GM21367 (cell line): ENCODE measurements at regions not wholly inside any gene's neighbourhood (a gene's known extent, or its start where the extent isn't known, plus 50 kb on each side); places are given as distances from the start of the nearest gene placed in this dataset.
A peak's percentile ranks its signal among the peaks of the same experiment; 100 is the strongest.

ENCODE experiments used
- ATAC-seq: cut with Tn5 transposase; IDR thresholded peaks from one replicate; pipeline ENCODE4 v1.9.1; 2021; ENCODE audit not compliant: unreplicated experiment

DNA sequence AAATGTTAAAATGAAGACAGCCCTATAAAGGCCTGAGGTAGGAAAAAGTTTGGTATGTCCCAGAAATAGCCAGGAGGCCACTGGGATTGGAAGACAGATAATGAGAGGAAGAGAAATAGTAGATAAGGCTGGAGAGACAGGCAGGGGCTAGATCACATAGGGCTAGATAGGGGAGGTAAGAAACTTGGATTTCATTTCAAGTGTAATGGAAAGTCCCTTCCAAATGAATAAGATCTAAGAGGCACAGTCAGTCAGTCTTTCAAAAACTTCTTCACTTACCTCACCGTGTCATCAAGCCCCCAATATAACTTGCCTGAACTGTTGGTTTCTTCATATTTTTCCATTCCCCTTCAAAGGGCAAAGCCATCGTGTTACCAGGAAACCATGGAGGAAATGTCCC lies 121.8 kb downstream of the SPCS3 start:
- no peak for ATAC-seq

DNA sequence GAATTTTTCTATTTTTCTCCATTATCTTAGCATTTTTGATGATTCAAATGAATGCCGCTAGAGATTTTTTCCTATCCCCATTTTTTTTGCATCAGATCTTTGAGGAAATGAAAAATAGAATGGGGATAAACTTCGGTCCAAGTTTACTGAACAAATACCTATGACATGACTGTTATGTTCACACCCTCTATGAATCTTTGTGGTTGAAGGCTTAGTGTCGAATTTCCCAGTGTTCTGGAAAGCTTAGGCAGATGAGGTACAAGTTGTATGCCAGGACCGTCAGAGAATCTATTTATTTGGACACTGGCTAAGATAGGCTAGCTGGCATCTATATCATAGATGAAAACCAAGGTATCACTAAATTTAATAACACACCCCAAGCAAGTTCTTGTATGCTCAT lies 123.4 kb downstream of the SPCS3 start:
- no peak for ATAC-seq

DNA sequence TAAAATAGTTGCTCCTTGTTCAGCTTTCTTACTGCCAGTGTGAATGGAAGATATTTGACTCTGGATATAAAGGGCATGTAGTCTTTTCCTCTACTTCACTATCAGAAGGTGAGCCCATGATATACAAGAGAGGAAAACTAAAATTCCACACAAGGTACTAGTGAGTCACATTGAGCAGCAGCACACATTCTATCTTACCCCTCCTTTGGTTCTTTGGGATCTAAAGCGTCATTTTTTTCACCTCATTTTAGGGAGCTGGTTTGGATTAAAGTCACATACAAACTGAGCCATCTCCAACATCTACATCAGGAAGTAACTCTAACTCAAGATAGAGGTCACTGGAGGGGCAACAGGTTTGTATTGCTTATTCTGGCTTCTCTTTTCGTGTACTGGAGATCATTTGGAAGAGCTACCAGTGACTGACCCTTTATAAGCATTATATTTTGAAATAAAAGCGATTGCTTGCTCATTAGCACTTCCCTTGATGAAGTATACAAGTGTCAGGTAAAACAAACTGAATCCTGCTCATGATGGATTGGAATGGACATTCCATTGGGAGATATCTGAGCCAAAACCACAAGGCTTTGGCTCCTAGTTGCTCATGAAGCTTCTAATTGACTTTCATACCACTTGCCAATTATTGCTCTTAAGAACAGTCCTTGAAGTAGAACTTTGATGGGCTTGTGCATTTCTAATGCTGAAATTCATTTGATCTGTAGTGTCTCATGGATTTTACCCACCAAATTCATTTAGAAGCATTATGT lies 124.1 kb downstream of the SPCS3 start:
- ATAC-seq: no peak

DNA sequence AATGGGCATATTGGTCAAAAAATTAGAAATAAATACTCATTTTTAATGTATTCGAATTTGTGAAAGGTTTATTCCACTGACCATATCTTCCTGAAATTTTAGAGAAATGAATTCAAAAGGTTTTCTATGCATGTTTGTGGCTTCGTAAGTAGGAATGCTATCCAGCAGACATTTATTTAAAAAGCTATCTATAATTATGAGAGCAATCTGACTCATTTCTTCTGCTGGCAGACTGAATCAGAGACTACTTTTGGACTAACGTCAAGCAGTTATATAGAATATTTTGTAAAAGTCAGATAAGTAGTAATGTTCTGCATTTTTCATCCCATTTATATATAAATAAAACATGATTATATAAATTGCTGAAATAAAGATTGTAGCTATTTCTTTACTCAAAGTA lies 125.0 kb downstream of the SPCS3 start:
- no peak for ATAC-seq

DNA sequence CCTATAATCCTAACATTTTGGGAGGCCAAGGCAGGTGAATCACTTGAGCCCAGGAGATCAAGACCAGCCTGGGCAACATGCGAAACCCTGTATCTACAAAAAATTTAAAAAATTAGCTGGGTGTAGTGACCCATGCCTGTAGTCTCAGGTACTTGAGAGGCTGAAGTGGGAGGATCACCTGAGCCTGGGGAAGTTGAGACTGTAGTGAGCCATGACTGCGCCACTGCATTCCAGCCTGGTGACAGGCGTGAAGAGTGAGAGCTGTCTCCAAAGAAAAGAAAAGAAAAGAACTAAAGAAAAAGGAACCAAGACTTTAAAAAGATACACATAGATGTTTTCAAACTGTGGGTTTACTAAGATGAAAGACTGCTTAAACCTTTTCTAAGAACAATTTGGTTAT lies 129.0 kb downstream of the SPCS3 start:
- no peak for ATAC-seq

DNA sequence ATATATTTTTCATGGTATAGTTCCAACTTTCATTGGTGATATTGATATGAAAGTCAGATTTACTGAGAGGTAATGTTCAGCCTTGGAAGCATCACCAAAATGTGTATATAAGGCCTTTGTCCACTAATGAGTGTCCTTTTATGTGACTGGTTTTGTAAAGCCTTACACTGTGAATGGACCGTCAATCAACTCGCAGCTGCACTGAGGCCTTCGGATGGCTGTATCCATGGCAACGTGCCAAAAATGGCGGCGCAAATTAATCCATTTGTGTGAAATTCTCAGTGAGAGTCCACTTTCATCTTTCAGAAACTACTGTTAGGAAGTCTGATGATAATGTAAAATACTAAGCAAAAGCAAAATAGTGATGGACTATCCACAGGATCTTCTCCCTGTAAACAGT lies 131.7 kb downstream of the SPCS3 start:
- no peak for ATAC-seq

DNA sequence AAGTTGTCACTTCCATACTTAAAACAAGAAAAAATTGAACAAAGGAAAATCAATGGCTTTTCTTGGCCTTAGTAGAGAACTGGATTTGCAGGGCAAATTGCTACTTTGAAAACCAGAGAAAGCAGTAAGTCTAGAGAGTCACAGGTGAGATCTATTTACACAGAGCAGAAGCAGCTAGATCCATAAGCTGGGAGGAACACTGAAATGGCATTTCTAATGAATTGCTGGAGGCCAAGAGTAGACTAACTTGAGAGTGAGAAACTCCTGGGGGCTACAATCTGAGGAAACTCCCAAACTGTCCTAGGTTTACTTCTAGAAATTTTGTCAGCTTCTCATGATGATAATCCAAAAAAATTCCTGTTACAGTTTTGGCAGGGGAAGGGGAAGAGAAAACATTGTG lies 133.3 kb downstream of the SPCS3 start:
- no peak for ATAC-seq

DNA sequence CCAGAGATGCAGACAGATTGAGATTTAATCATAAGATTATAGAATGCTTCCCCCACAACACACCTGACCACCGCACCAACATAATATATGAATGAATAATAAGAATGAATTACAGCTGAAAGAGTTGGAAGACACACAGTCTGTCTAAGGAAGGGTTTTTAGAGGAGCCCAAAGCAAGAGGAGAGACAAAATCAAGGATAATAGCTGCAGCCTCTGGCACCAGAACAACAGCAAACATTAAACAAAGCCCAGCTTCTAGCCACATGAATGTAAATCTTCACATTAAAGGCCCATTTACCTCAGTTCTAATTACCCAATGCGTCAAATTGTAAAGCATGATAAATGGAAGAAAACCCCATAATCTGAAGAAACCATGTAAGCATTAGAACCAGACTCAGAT lies 133.9 kb downstream of the SPCS3 start:
- no peak for ATAC-seq

DNA sequence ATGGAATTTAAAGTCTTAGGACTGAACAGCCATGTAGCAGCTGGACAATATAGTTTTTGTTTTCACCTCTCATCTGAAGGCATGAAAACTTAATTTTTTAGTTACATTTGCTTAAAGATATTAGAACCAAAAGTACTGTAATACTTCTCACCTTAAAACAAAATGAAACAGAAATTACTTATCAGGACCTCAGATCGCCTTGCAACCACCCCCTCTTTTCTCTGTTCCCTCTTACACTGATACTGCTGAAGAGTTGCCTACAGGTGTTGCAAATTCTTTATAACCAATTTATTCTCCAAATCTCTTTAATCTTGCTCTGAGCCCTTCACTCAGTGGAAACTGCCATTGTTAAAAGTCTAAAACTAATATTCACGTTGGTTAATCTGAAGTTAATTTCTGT lies 145.0 kb downstream of the SPCS3 start:
- peak; percentile 99 for ATAC-seq

DNA sequence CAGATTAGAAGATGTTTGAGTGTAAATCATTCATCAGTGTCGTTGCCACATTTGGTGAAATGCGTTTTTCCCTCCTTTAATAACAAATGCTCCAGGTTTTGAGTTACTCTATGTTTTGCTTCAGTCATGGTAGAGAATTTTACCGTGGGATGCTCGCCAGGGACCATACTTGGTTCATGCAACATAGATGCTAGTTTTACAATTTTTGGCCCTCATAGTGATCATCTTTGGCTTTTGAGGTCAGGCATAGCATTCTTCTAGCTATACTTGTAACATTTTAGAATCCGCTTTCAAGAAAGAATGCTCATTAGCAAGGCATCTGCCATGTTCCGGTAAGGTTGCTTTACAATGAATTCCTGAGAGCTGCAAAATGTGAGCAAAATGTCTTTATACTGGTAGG lies 147.2 kb downstream of the SPCS3 start:
- ATAC-seq: no peak

DNA sequence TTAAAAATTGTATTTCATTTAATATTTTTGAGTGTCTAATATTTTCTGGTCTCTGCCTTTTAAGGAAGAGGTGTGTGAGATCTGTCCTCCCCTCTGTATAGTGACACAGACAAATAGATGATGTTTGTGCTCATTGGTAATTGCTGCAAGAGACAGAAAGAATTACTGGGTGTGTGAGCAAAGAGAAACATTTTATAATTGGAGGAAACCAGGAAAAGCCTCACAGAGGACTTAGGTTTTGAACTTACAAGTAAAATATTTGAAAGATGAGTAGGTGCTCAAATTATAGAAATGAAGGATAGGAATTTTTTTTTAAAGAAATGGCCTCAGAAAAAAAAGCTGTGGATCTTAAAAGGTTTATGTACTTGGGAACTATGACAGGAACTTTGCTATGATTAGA lies 149.8 kb downstream of the SPCS3 start:
- no peak for ATAC-seq

DNA sequence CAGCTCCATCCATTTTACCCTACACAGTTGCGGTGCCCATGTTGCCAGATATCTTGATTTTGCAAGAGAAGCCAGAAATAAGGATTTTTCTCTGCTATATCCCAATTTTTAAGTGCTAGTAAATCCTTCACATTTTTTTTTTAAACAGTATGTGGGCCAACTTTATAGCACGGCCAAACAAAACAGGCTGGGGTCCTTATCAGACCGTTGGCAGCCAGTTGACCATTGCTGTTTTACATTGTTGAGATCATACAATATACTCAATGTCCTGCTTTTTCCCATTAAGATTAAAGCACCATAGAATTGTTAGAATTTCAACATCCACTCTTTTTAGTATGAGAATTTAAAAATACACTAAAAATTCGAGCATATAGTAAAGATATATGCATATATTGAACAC lies 150.9 kb downstream of the SPCS3 start:
- no peak for ATAC-seq

DNA sequence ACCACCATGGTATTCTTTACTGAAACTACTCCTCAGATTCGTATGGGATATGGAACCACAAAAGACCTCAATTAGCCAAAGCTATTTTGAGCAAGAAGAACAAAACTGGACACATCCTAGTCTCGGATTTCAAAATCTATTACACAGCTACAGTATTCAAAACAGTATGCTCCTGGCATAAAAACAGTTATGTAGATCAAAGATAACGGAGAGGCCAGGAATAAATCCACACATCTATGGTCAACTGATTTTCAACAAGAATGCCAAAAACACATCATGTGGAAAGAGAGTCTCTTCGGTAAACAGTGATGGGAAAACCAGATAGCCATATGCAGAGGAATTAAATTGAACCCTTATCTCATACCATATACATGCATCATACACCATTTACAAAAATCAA lies 155.3 kb downstream of the SPCS3 start:
- ATAC-seq: no peak

DNA sequence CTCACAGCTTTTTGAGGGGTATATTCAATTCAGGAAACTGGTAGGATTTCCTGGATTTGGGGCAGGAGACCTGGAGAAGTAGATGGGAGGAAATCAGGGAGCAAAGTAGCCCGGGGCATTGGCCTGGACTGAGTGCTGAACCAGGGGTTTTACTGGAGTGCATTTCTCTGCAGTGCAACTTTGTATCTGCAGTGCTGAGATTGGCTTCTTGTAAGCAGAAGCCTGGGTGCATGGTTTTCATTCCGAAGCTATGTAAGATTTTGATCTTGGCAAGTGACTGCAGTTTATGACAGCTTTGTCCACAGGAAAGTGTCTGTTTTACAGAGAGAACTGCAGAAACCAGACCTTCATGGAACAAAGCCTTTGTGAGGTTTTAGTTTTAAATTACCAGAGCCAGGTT lies 158.3 kb downstream of the SPCS3 start:
- ATAC-seq: no peak

DNA sequence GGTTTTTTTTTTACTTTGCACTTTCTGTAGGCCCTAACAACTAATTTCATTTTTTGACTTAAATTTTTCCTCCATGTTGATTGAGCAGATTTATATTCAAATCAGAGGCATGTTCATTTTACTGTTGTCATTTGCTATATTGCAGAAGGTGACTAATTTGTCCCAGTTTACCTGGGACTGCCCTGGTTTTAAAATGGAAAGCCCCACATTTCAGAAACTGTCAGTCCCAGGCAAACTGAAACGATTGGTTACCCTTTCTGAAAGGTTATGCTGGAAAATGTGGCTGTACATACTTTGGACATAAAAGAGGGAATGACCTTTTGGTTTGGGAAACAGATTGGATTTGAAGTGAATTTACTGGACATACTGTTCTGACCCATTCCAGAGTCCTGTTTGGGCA lies 160.0 kb downstream of the SPCS3 start:
- no peak for ATAC-seq

DNA sequence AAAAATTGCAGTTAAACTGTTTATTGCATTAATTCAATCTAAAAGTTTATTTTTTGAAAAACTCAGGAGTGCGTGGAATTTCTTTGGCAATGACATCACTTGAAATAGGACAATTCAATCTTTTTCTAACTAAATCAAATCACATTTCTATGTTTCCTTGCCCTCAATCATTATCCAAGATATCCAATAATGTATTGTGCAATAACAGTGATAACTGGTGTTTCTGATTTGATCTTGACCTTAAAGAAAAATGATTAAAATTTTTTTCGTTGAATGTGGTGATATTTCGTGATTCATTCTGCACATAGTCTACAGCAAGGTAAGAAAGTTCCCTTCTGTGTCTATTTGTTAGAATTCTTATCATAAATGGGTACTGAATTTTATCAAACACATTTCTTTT lies 163.2 kb downstream of the SPCS3 start:
- ATAC-seq: no peak

DNA sequence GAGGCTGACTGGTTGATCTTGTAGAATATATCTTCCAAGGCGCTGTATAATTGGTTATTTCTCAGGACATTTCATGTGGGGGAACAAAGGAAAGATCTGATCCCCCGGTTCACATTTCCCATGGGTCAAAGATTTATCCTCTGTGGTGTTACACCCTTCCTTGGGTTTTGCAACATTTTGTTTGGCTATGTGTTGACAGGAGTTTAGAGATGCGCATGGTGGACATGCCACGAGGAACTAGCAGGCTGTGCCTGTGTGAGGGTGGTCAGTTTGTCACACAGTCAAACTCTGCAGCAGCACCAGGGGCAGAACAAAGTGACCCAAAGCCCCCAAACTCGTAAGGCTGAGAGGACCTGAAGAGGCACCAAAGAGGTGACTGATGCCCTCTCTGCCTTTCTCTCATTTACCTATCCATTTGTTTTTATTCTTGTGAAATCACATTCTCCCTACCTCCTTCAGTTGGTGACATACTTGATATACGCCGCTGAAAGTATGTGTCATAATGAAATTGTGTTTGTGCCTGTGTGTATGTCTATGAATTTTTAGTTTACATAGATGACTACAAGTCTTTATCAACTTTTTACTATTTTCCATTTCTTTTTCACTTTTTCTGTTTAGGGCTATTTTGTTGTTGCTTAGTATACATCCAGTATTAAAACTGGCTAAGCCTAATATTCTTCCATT lies 164.7 kb downstream of the SPCS3 start:
- no peak for ATAC-seq

DNA sequence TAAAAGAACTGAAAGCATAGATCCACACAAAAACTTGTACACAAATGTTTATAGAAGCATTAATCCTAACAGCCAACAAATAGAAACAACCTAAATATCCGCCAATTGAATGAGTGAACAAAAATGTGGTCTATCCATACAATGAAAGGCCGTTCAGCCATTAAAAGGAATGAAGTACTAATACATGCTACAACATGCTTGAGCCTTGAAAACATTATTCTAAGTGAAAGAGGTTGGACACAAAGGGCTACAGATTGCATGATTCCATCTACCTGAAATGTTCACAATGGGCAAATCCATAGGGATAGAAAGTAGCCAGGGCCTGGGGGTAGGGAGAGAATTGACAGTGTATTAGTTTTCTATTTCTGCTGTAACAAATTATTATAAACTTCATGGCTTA lies 169.2 kb downstream of the SPCS3 start:
- ATAC-seq: no peak

DNA sequence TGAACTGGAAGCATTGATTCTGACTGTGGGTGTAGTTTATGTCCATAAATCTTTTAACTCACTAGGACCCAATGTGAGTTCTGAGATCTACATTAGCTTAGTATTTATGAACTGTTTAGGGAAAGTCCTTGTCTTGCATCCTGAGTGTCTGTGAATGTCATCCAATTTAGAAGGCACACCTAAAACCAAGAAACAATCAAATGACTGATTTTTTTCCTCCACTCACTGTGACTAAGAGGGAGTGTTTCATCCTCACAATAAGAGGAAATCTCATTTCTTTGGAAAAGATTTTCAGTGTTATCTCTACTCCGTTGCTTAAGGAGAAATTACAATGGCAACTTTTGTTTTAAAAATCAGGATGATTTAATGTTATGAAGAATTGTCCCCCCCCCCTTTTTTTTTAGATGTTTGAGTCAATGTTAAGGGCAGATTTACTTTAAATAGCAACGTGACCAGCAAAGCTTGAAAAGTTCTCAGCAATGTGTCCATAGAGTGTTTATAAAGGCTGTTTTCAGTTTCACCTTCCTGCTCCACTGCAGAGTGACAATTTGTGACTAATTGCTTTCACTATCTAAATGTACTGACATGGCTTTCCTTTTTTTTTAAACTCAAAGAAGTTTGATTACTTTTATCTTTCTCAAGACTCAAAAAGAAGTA lies 173.0 kb downstream of the SPCS3 start:
- peak; percentile 100 for ATAC-seq

DNA sequence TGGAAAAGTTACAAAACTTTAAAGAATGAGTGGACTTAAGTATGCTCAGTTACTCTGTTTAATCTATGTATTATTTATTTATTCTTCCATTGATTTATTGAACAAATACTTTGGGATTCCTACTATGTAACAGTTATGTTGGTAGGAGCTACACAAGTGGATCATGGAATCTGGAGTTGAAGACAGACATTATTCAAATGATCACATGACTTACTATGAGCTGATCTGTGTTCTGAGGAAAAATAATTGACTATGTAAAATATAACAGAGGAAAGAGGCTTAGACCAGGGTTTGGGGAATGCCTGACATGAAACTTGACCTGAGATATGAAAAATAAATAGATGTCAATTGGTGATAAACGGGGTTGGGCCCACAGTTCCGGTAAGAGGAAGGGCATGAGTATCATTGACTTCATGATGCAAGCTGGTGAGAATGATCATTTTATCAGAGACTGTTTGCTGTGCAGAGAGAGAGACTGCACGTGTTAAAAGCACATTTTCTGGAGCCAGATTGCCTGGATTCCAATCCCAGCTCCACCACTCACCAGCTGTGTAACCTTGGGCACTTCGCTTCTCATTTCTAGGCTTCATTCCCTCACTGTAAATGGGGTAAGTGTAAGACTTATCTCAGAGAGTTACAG lies 179.0 kb downstream of the SPCS3 start:
- no peak for ATAC-seq

DNA sequence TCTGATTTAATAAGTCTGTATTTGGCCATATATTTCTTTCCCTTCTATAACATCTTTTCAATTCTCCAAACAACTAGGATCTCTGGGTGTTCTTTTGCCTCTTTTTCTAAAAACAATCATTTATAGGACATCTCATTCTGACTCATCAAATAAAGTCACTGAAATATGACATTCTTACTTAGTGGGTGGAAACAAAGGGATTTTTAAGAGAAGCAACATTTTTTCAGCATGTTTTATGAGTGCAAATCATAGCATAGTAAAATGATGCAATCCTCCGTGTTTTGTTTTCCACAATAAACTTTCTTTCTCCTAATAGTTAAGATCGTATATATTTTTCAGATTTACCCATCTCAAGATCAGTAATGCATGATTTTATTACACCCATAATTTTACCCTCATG lies 179.8 kb downstream of the SPCS3 start:
- ATAC-seq: no peak

DNA sequence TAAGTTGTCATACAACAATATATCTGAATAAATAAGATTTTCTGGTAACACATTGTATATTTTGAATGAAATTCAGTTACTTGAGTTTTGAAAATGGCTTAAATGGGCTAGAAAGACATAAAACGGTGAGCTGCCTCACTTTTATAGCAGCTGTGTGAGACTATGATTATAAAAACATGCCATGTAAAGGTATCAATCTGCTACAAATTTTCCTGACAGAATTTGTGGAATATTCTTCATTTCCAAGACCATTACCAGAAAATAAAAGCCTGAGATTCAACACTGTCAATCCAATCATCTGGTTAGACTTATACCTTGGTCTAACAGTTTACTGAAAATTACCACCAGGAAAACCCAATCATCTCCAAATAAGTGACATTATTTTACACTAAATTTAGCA lies 181.1 kb downstream of the SPCS3 start:
- no peak for ATAC-seq
